ENCODE measurements at regions not wholly inside any gene's neighbourhood (a gene's known extent, or its start where the extent isn't known, plus 50 kb on each side); places are given as distances from the start of the nearest gene placed in this dataset.
"Not testable (repeated sequence)": the region's sequence is repeated elsewhere in the genome, so short reads cannot be mapped to it uniquely, and the experiment has no call there.

GRCh38 chr7:94779861-94780260 lies 123.9 kb upstream of the SGCE start:
- H3K4me1 ChIP-seq, result peaks cover 10% of the 10 kb centered on the region
- no peak overlapping the region for H3K4me3 ChIP-seq
- in situ Hi-C loops (cut with MboI; ENCODE audit: low sequenced_read_pairs), result no loop called here
- no peaks in the 10 kb centered on the region for H3K27me3 ChIP-seq (ENCODE audit: low read depth)
- DNase-seq (ENCODE audit: low spot score in 2 of 2), result no peak
- no peaks in the 10 kb centered on the region for H3K36me3 ChIP-seq (replicated peaks)
- no peaks in the 10 kb centered on the region for H3K9me3 ChIP-seq

DNA sequence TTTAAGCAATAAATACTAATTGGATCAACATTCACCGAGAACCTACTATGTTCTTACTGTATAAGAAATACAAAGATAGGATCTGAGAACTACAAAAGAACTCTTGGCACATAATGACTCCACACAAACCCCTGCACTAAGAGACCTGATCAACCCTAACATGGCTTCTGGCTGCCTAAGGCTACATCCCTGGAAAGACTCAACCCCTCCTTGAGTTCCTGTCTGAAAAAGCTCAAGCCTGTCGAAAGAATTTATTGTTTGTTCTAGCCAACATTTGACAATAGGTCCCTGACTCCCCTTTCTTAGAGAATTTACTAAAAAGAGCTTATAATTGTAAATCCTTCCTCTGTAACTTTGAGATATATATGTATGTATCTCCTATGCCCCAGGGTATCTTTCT lies 125.3 kb upstream of the SGCE start:
- in situ Hi-C loops (cut with MboI; ENCODE audit: low sequenced_read_pairs), result no loop called here
- peak; percentile 54 to 82 for DNase-seq (ENCODE audit: low spot score in 2 of 2)
- H3K27me3 ChIP-seq (ENCODE audit: low read depth), result no peaks in the 10 kb centered on the region
- H3K4me1 ChIP-seq, result peaks cover 10% of the 10 kb centered on the region
- no peak overlapping the region for H3K4me3 ChIP-seq
- no peaks in the 10 kb centered on the region for H3K9me3 ChIP-seq
- no peaks in the 10 kb centered on the region for H3K36me3 ChIP-seq (replicated peaks)

DNA sequence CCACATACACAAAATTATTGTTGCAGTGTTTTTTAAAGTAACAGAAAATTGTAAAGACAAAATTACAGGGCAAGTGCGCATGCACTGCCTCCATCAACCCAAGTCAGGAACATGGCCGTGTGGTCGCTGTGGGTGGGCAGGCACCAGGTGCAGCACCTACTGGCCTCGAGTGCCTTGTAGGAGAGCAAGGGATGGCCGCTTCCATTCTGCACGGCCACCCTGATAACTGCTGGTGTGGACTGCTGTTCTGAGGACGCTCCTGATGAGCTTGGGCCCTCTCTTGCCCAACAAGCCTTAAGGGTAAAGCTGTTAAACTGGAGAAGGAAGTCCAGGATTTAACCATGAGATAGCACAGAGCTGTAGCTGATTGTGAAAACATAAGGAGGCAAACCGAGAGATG lies 124.6 kb upstream of the PPP1R9A start:
- no peaks in the 10 kb centered on the region for H3K27me3 ChIP-seq (ENCODE audit: low read depth)
- DNase-seq (ENCODE audit: low spot score in 2 of 2), result no peak
- H3K4me3 ChIP-seq, result no peak overlapping the region
- no peaks in the 10 kb centered on the region for H3K36me3 ChIP-seq (replicated peaks)
- no peaks in the 10 kb centered on the region for H3K9me3 ChIP-seq
- in situ Hi-C loops (cut with MboI; ENCODE audit: low sequenced_read_pairs), result no loop called here
- H3K4me1 ChIP-seq, result peaks cover 10% of the 10 kb centered on the region

GRCh38 chr7:94787285-94787684 lies 120.1 kb upstream of the PPP1R9A start:
- Histone ChIP-seq H3K4me1 (no peaks in the 10 kb centered on the region), H3K4me3 (no peak overlapping the region), H3K36me3 (replicated peaks) (no peaks in the 10 kb centered on the region), H3K27me3 (ENCODE audit: low read depth) (no peaks in the 10 kb centered on the region), H3K9me3 (no peaks in the 10 kb centered on the region)
- in situ Hi-C loops (cut with MboI; ENCODE audit: low sequenced_read_pairs), result no loop called here
- no peak for DNase-seq (ENCODE audit: low spot score in 2 of 2)

- in situ Hi-C loops (cut with MboI; ENCODE audit: low sequenced_read_pairs); H3K9me3 ChIP-seq; H3K4me3 ChIP-seq; H3K4me1 ChIP-seq; DNase-seq (ENCODE audit: low spot score in 2 of 2); H3K27me3 ChIP-seq (ENCODE audit: low read depth); H3K36me3 ChIP-seq (replicated peaks): not testable (repeated sequence)
Observed at GRCh38 chr7:94788378-94788777, 119.0 kb upstream of the PPP1R9A start.

DNA sequence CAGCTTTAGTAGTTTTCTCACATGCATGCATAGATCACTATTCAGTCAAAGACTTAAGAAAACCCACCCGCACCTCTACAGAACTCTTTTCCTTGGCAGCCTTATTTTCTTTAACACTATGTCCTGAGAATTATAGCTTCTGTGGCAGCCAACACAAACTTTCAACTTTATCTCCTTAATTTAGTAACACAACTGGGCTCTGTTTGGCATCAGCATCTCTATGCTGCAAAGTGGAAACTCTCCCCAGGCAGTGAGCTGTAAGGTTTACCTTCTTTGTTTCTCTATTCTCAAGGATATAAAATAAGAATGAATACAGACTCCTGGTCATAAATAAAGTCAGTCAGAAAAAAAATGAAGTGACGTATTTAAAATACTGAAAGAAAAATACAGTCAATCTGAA lies 115.2 kb upstream of the PPP1R9A start:
- H3K36me3 ChIP-seq (replicated peaks), result no peaks in the 10 kb centered on the region
- H3K27me3 ChIP-seq (ENCODE audit: low read depth), result no peaks in the 10 kb centered on the region
- DNase-seq (ENCODE audit: low spot score in 2 of 2), result no peak
- no peaks in the 10 kb centered on the region for H3K4me1 ChIP-seq
- no peaks in the 10 kb centered on the region for H3K9me3 ChIP-seq
- no peak overlapping the region for H3K4me3 ChIP-seq
- in situ Hi-C loops (cut with MboI; ENCODE audit: low sequenced_read_pairs), result no loop called here

- H3K9me3 ChIP-seq; H3K4me3 ChIP-seq; DNase-seq (ENCODE audit: low spot score in 2 of 2); H3K27me3 ChIP-seq (ENCODE audit: low read depth); H3K4me1 ChIP-seq; in situ Hi-C loops (cut with MboI; ENCODE audit: low sequenced_read_pairs); H3K36me3 ChIP-seq (replicated peaks): not testable (repeated sequence)
Observed at GRCh38 chr7:94797404-94797803, 110.0 kb upstream of the PPP1R9A start.

- Histone ChIP-seq H3K36me3 (replicated peaks) (no peaks in the 10 kb centered on the region), H3K9me3 (no peaks in the 10 kb centered on the region), H3K27me3 (ENCODE audit: low read depth) (no peaks in the 10 kb centered on the region), H3K4me3 (no peak overlapping the region), H3K4me1 (no peaks in the 10 kb centered on the region)
- DNase-seq (ENCODE audit: low spot score in 2 of 2), result no peak
- in situ Hi-C loops (cut with MboI; ENCODE audit: low sequenced_read_pairs), result no loop called here
Observed at GRCh38 chr7:94803821-94804220, 103.6 kb upstream of the PPP1R9A start.

GRCh38 chr7:94808673-94809072 lies 98.7 kb upstream of the PPP1R9A start:
- H3K4me1 ChIP-seq; H3K9me3 ChIP-seq; H3K27me3 ChIP-seq (ENCODE audit: low read depth); H3K4me3 ChIP-seq; H3K36me3 ChIP-seq (replicated peaks); DNase-seq (ENCODE audit: low spot score in 2 of 2); in situ Hi-C loops (cut with MboI; ENCODE audit: low sequenced_read_pairs): not testable (repeated sequence)

- Histone ChIP-seq H3K27me3 (ENCODE audit: low read depth) (no peaks in the 10 kb centered on the region), H3K36me3 (replicated peaks) (no peaks in the 10 kb centered on the region), H3K4me3 (no peak overlapping the region), H3K4me1 (no peaks in the 10 kb centered on the region), H3K9me3 (no peaks in the 10 kb centered on the region)
- DNase-seq (ENCODE audit: low spot score in 2 of 2), result no peak
- in situ Hi-C loops (cut with MboI; ENCODE audit: low sequenced_read_pairs), result no loop called here
Observed at GRCh38 chr7:94810496-94810895, 96.9 kb upstream of the PPP1R9A start.

GRCh38 chr7:94813917-94814316 lies 93.5 kb upstream of the PPP1R9A start:
- H3K4me1 ChIP-seq, result no peaks in the 10 kb centered on the region
- no peaks in the 10 kb centered on the region for H3K36me3 ChIP-seq (replicated peaks)
- no peaks in the 10 kb centered on the region for H3K9me3 ChIP-seq
- in situ Hi-C loops (cut with MboI; ENCODE audit: low sequenced_read_pairs), result no loop called here
- no peaks in the 10 kb centered on the region for H3K27me3 ChIP-seq (ENCODE audit: low read depth)
- no peak overlapping the region for H3K4me3 ChIP-seq
- DNase-seq (ENCODE audit: low spot score in 2 of 2), result no peak

DNA sequence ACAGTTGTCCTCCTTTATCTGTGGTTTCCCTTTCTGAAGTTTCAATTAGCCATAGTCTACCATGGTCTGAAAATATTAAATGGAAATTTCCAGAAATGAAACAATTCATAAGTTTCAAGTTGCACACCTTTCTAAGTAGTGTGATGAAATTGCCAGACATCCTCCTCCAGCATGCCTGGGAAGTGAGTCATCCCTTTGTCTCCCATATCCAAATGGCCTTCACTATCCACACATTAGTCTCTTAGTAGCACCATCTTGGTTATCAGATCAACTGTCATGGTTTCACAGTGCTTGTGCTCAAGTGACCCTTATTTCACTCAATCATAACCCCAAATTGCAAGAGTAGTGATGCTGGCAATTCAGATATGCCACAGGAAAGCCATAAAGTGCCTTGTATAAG lies 83.4 kb upstream of the PPP1R9A start:
- no peaks in the 10 kb centered on the region; the same call in 1 of the 2 replicates for H3K9me3 ChIP-seq
- H3K4me1 ChIP-seq, result peaks cover 30% of the 10 kb centered on the region
- H3K27me3 ChIP-seq (ENCODE audit: low read depth), result no peaks in the 10 kb centered on the region
- no peaks in the 10 kb centered on the region for H3K36me3 ChIP-seq (replicated peaks)
- H3K4me3 ChIP-seq, result no peak overlapping the region
- in situ Hi-C loops (cut with MboI; ENCODE audit: low sequenced_read_pairs), result no loop called here
- DNase-seq (ENCODE audit: low spot score in 2 of 2), result peak; percentile 34 to 48

DNA sequence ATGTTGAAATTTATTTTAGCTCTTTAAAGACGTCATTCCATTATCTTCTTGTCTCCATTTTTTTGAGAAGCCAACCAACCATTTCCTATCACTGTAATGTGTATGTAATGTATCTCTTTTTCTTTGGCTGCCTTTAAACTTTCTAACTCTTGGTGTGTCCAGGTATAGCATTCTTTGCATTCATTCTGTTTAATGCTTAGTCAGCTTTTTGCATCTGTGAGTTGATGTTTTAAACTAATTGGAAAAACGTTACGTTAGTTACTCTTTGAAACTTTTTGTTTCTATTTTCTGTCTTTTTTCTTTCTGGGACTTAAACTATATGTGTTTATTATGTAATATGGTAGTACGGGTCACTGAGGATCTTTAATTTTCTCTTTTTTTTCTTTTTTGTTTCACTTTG lies 77.4 kb upstream of the PPP1R9A start:
- no peak overlapping the region for H3K4me3 ChIP-seq
- H3K36me3 ChIP-seq (replicated peaks), result no peaks in the 10 kb centered on the region
- DNase-seq (ENCODE audit: low spot score in 2 of 2), result no peak
- H3K27me3 ChIP-seq (ENCODE audit: low read depth), result no peaks in the 10 kb centered on the region
- H3K9me3 ChIP-seq, result peaks cover 7% of the 10 kb centered on the region; the same call in 1 of the 2 replicates
- in situ Hi-C loops (cut with MboI; ENCODE audit: low sequenced_read_pairs), result no loop called here
- peaks cover 11% of the 10 kb centered on the region for H3K4me1 ChIP-seq

DNA sequence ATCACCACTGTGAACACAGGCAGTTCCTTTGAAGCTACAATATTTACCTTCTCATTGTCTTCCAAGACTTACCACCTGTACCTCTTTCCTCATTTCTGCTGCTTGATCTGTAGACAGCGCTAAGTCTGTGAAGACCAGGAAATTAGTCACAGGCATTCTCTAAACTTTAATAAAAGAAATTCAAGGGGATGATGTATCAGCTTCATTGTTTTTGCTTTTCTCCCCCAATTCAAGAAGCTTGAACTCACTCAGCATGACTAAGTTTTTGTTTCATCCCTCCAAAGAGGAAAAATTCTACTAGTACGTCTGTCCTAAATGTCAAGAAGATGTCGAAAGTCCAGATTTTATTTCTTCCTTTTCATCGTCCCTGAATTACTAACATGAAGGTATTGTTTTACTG lies 75.3 kb upstream of the PPP1R9A start:
- in situ Hi-C loops (cut with MboI; ENCODE audit: low sequenced_read_pairs), result no loop called here
- Histone ChIP-seq H3K36me3 (replicated peaks) (no peaks in the 10 kb centered on the region), H3K4me1 (peaks cover 6% of the 10 kb centered on the region; the same call in 1 of the 2 replicates), H3K9me3 (peaks cover 7% of the 10 kb centered on the region; the same call in 1 of the 2 replicates), H3K4me3 (no peak overlapping the region), H3K27me3 (ENCODE audit: low read depth) (no peaks in the 10 kb centered on the region)
- DNase-seq (ENCODE audit: low spot score in 2 of 2), result no peak

- peaks cover 4% of the 10 kb centered on the region; the same call in 1 of the 2 replicates for H3K36me3 ChIP-seq (replicated peaks)
- no peak overlapping the region for H3K4me3 ChIP-seq
- DNase-seq (ENCODE audit: low spot score in 2 of 2), result no peak
- peaks cover 11% of the 10 kb centered on the region for H3K9me3 ChIP-seq
- no peaks in the 10 kb centered on the region for H3K27me3 ChIP-seq (ENCODE audit: low read depth)
- H3K4me1 ChIP-seq, result peaks cover 6% of the 10 kb centered on the region; the same call in 1 of the 2 replicates
- in situ Hi-C loops (cut with MboI; ENCODE audit: low sequenced_read_pairs), result no loop called here
Observed at GRCh38 chr7:94834359-94834758, 73.0 kb upstream of the PPP1R9A start.
